Breast epithelium (tissue), 3 donors: ENCODE measurements at regions not wholly inside any gene's neighbourhood (a gene's known extent, or its start where the extent isn't known, plus 50 kb on each side); places are given as distances from the start of the nearest gene placed in this dataset.
"Not testable (repeated sequence)": the region's sequence is repeated elsewhere in the genome, so short reads cannot be mapped to it uniquely, and the experiment has no call there.

ENCODE experiments used
- CTCF ChIP-seq, 3 donors: fragments of 450-650 bp; IDR thresholded peaks; one replicate each; pipeline ENCODE4 v1.5.1; 2016 to 2017; ENCODE audit warnings: antibody characterized with exemption in 3 of 3, mild to moderate bottlenecking in 3 of 3, moderate library complexity in 3 of 3
- POLR2A ChIP-seq: fragments of 450-650 bp; IDR thresholded peaks from one replicate; pipeline ENCODE4 v1.6.1; 2016; ENCODE audit warnings: antibody characterized with exemption, mild to moderate bottlenecking, moderate library complexity
- POLR2AphosphoS5 ChIP-seq, 3 donors: sonication (generic); formaldehyde crosslinking; IDR thresholded peaks; one replicate each; pipeline ENCODE4 v1.6.1; 2017; ENCODE audit warnings: antibody characterized with exemption in 3 of 3

- TF ChIP-seq CTCF (IDR thresholded peaks at IDR 0.05); POLR2A; POLR2AphosphoS5 (IDR thresholded peaks at IDR 0.05): not testable (repeated sequence)
These were observed 957.8 kb downstream of the RPIA start for GRCh38 chr2:89649268-89649667.
